MM.1S (cell line): ENCODE measurements at regions not wholly inside any gene's neighbourhood (a gene's known extent, or its start where the extent isn't known, plus 50 kb on each side); places are given as distances from the start of the nearest gene placed in this dataset.

Experiments
- DNase-seq: peaks from one replicate; pipeline ENCODE4 v3.0.0-alpha.2; 2015
- H2AFZ ChIP-seq: fragments of 300-600 bp; sonication (generic); 2 replicates; pipeline ENCODE4 v1.6.0; 2016; ENCODE audit warnings: antibody characterized with exemption, low read length
- H3F3A ChIP-seq: fragments of 300-600 bp; sonication (generic); 2 replicates; pipeline ENCODE4 v1.6.1; 2016; ENCODE audit warnings: mild to moderate bottlenecking, antibody characterized with exemption, low read length, moderate library complexity, mixed read lengths; ENCODE audit not compliant: insufficient read depth
- H3K27ac ChIP-seq: fragments of 300-600 bp; sonication (generic); 2 replicates; pipeline ENCODE4 v1.5.1; 2016; ENCODE audit warnings: mild to moderate bottlenecking, low read length
- H3K27me3 ChIP-seq: fragments of 300-600 bp; sonication (generic); replicated peaks from 2 replicates; pipeline ENCODE4 v1.6.0; 2016; ENCODE audit warnings: low read length; ENCODE audit not compliant: insufficient read depth
- H3K36me3 ChIP-seq: fragments of 300-600 bp; sonication (generic); replicated peaks from 2 replicates; pipeline ENCODE4 v1.6.1; 2016; ENCODE audit warnings: mild to moderate bottlenecking, low read length, mixed read lengths; ENCODE audit not compliant: insufficient read depth
- H3K4me1 ChIP-seq: fragments of 300-600 bp; sonication (generic); 2 replicates; pipeline ENCODE4 v1.6.1; 2016; ENCODE audit warnings: low read length, mixed read lengths
- H3K4me2 ChIP-seq: fragments of 300-600 bp; sonication (generic); 2 replicates; pipeline ENCODE4 v1.6.0; 2016; ENCODE audit warnings: low read depth, low read length
- H3K4me3 ChIP-seq: fragments of 300-600 bp; sonication (generic); 2 replicates; pipeline ENCODE4 v1.5.1; 2016; ENCODE audit warnings: low read length, mixed read lengths
- H3K79me2 ChIP-seq: fragments of 300-600 bp; sonication (generic); 2 replicates; pipeline ENCODE4 v1.6.1; 2016; ENCODE audit warnings: mixed run types, low read length, mixed read lengths
- H3K9ac ChIP-seq: fragments of 300-600 bp; sonication (generic); 2 replicates; pipeline ENCODE4 v1.6.1; 2016; ENCODE audit warnings: low read length, mixed read lengths
- H3K9me2 ChIP-seq: fragments of 300-600 bp; sonication (generic); replicated peaks from 2 replicates; pipeline ENCODE4 v1.6.1; 2016; ENCODE audit warnings: mild to moderate bottlenecking, low read length, mixed read lengths; ENCODE audit not compliant: insufficient read depth
- H3K9me3 ChIP-seq: fragments of 300-600 bp; sonication (generic); replicated peaks from 2 replicates; pipeline ENCODE4 v1.6.1; 2016; ENCODE audit warnings: mild to moderate bottlenecking, low read length, mixed read lengths; ENCODE audit not compliant: insufficient read depth
- H4K20me1 ChIP-seq: fragments of 300-600 bp; sonication (generic); 2 replicates; pipeline ENCODE4 v1.6.1; 2016; ENCODE audit warnings: mild to moderate bottlenecking, low read length, moderate library complexity, mixed read lengths; ENCODE audit not compliant: insufficient read depth
- EZH2 ChIP-seq: fragments of 300-600 bp; sonication (generic); optimal IDR thresholded peaks from 2 replicates; pipeline ENCODE3; 2017; ENCODE audit warnings: low read depth, mild to moderate bottlenecking, antibody characterized with exemption, low read length, mixed read lengths
- EZH2phosphoT487 ChIP-seq: fragments of 300-600 bp; sonication (generic); IDR thresholded peaks from 2 replicates; pipeline ENCODE4 v1.6.1; 2018; ENCODE audit warnings: antibody characterized with exemption, low read length
- TF ChIP-seq, protein P1 (sequence below): fragments of 300-600 bp; sonication (generic); IDR thresholded peaks from 2 replicates; pipeline ENCODE4 v1.5.1; 2016; ENCODE audit warnings: antibody characterized with exemption, low read length, mixed read lengths

DNA sequence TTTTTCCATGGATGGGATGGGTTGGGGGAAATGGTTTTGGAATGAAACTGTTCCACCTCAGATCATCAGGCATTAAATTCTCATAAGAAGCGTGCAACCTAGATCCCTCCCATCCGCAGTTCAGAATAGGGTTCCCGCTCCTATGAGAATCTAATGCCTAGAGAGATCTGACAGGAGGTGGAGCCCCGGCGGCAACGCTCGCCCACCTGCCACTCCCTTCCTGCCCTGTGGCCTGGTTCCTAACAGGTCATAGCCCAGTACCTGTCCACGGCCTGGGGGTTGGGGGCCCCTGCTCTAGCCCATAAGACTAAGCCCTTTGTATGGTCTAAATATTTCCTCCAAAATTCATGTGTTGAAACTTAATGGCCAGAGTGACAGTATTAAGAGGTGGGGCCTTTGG lies 92.3 kb upstream of the SALL4 start:
- H3K79me2 ChIP-seq, result no peaks in the 10 kb centered on the region
- no peak overlapping the region for H2AFZ ChIP-seq
- H3K4me3 ChIP-seq, result no peak overlapping the region
- H3F3A ChIP-seq, result no peaks in the 10 kb centered on the region
- no peak for DNase-seq
- H3K27ac ChIP-seq, result no peak overlapping the region
- no peaks in the 10 kb centered on the region for H3K4me1 ChIP-seq
- no peak overlapping the region for H3K9ac ChIP-seq
- H3K4me2 ChIP-seq, result no peak overlapping the region
- H3K9me2 ChIP-seq, result no peaks in the 10 kb centered on the region
- no peaks in the 10 kb centered on the region for H3K36me3 ChIP-seq
- no peaks in the 10 kb centered on the region for H3K27me3 ChIP-seq
- no peaks in the 10 kb centered on the region for H3K9me3 ChIP-seq
- TF ChIP-seq EZH2, result no peak
- no peak for TF ChIP-seq EZH2phosphoT487
- TF ChIP-seq, protein P1, sequence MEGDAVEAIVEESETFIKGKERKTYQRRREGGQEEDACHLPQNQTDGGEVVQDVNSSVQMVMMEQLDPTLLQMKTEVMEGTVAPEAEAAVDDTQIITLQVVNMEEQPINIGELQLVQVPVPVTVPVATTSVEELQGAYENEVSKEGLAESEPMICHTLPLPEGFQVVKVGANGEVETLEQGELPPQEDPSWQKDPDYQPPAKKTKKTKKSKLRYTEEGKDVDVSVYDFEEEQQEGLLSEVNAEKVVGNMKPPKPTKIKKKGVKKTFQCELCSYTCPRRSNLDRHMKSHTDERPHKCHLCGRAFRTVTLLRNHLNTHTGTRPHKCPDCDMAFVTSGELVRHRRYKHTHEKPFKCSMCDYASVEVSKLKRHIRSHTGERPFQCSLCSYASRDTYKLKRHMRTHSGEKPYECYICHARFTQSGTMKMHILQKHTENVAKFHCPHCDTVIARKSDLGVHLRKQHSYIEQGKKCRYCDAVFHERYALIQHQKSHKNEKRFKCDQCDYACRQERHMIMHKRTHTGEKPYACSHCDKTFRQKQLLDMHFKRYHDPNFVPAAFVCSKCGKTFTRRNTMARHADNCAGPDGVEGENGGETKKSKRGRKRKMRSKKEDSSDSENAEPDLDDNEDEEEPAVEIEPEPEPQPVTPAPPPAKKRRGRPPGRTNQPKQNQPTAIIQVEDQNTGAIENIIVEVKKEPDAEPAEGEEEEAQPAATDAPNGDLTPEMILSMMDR, result no peak
- no peaks in the 10 kb centered on the region for H4K20me1 ChIP-seq

DNA sequence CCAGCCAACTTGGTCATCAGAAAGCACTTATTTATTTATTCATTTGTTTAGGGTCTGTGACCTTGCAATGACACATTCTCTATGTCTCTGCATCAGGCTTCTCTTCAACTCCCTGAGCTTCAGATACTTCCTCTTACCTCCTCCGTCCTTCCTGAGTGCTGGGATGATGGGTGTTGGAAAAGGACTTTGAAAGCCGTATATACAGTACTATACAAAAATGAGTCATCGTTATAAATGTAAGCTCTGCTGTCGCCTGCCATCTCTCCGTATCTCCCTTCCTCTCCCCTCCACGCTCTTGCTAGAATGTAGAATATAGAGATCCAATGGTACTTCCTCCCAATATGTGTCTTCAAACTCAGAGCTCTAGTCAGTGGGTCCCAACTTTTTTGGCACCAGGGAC lies 91.9 kb upstream of the SALL4 start:
- TF ChIP-seq, protein P1, result no peak
- H3K36me3 ChIP-seq, result no peaks in the 10 kb centered on the region
- H3F3A ChIP-seq, result no peaks in the 10 kb centered on the region
- H3K4me2 ChIP-seq, result no peak overlapping the region
- H3K27ac ChIP-seq, result no peak overlapping the region
- DNase-seq, result no peak
- H3K27me3 ChIP-seq, result no peaks in the 10 kb centered on the region
- H2AFZ ChIP-seq, result no peak overlapping the region
- no peak overlapping the region for H3K9ac ChIP-seq
- no peaks in the 10 kb centered on the region for H3K9me2 ChIP-seq
- H3K79me2 ChIP-seq, result no peaks in the 10 kb centered on the region
- no peaks in the 10 kb centered on the region for H3K4me1 ChIP-seq
- no peak overlapping the region for H3K4me3 ChIP-seq
- H3K9me3 ChIP-seq, result no peaks in the 10 kb centered on the region
- no peaks in the 10 kb centered on the region for H4K20me1 ChIP-seq

DNA sequence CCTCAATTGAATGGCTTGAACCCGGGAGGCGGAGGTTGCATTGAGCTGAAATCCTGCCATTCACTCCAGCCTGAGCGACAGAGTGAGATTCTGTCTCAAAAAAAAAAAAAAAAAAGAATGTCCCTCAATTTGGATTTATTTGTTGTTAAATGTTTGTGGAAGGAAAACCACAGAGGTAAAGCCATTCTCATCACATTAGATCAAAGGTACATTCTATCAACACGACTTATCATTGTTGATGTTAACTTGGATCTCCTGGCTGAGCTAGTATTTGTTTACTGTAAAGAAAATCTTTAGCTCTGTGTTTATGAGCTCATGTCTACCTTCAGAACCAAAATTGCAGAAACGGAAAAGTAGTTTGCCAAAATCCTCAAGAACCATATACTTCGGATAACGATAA lies 91.4 kb upstream of the SALL4 start:
- no peaks in the 10 kb centered on the region for H3K4me1 ChIP-seq
- no peak for DNase-seq
- no peak overlapping the region for H3K4me3 ChIP-seq
- no peaks in the 10 kb centered on the region for H3K9me3 ChIP-seq
- H3K4me2 ChIP-seq, result no peak overlapping the region
- TF ChIP-seq EZH2phosphoT487, result no peak
- no peak for TF ChIP-seq EZH2
- TF ChIP-seq, protein P1, result no peak
- no peaks in the 10 kb centered on the region for H3F3A ChIP-seq
- no peak overlapping the region for H3K27ac ChIP-seq
- no peaks in the 10 kb centered on the region for H3K27me3 ChIP-seq
- no peaks in the 10 kb centered on the region for H4K20me1 ChIP-seq
- H2AFZ ChIP-seq, result no peak overlapping the region
- H3K9ac ChIP-seq, result no peak overlapping the region
- no peaks in the 10 kb centered on the region for H3K79me2 ChIP-seq
- no peaks in the 10 kb centered on the region for H3K36me3 ChIP-seq
- no peaks in the 10 kb centered on the region for H3K9me2 ChIP-seq

DNA sequence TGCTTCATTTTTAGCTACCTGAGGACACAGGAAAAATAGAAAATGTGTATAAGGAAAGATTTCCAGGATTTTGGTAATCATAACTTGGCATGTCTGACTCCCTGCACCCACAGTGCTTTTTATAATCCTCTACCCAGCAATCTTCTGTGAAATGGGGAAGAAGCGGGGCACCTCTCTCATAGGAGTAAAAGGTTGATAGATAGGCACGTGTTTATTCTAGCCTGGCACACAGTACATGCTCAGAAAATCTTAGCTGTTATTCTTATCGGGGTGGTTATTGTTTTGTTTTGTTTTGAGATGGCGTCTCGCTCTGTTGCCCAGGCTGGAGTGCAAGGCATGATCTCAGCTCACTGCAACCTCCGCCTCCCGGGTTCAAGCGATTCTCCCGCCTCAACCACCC lies 87.7 kb upstream of the SALL4 start:
- Histone ChIP-seq H3F3A (no peaks in the 10 kb centered on the region), H3K79me2 (no peaks in the 10 kb centered on the region), H3K9me2 (no peaks in the 10 kb centered on the region), H3K27ac (no peak overlapping the region), H3K36me3 (no peaks in the 10 kb centered on the region), H4K20me1 (no peaks in the 10 kb centered on the region), H3K9me3 (no peaks in the 10 kb centered on the region), H3K27me3 (no peaks in the 10 kb centered on the region), H3K4me1 (no peaks in the 10 kb centered on the region), H3K9ac (no peak overlapping the region), H2AFZ (no peak overlapping the region), H3K4me2 (no peak overlapping the region), H3K4me3 (no peak overlapping the region)
- DNase-seq, result no peak
- TF ChIP-seq EZH2 (no peak), EZH2phosphoT487 (no peak)
- TF ChIP-seq, protein P1, result no peak
